Chondrocyte (in vitro differentiated cells): ENCODE measurements at regions not wholly inside any gene's neighbourhood (a gene's known extent, or its start where the extent isn't known, plus 50 kb on each side); places are given as distances from the start of the nearest gene placed in this dataset.

Source experiments
- DNase-seq: peaks from one replicate; pipeline ENCODE4 v3.0.0; 2021; ENCODE audit warnings: mixed read lengths, low spot score
- H3K27ac Mint-ChIP-seq: one replicate; pipeline ENCODE4 v1.8.0; 2021; ENCODE audit warnings: mild to moderate bottlenecking, moderate library complexity, mixed read lengths; ENCODE audit not compliant: unreplicated experiment
- H3K27me3 Mint-ChIP-seq: 2 replicates; pipeline ENCODE4 v1.8.0; 2021; ENCODE audit warnings: low read depth, mixed read lengths
- H3K36me3 Mint-ChIP-seq: 2 replicates; pipeline ENCODE4 v1.8.0; 2021; ENCODE audit warnings: low read depth, mixed read lengths
- H3K4me1 Mint-ChIP-seq: 2 replicates; pipeline ENCODE4 v1.8.0; 2021; ENCODE audit warnings: low read depth, mild to moderate bottlenecking, mixed read lengths
- H3K4me3 Mint-ChIP-seq: one replicate; pipeline ENCODE4 v1.8.0; 2021; ENCODE audit warnings: mild to moderate bottlenecking, moderate library complexity, mixed read lengths; ENCODE audit not compliant: unreplicated experiment
- H3K9me3 Mint-ChIP-seq: 2 replicates; pipeline ENCODE4 v1.8.0; 2021; ENCODE audit warnings: low read depth, mixed read lengths
- CTCF ChIP-seq: fragments of 200-600 bp; sonication (generic); IDR thresholded peaks from 2 replicates; pipeline ENCODE4 v1.5.0; 2021; ENCODE audit warnings: antibody characterized with exemption, mild to moderate bottlenecking, moderate library complexity

GRCh38 chr20:63081351-63081750 is 74.6 kb upstream of the BHLHE23 start:
- no peaks in the 10 kb centered on the region for H3K4me1 Mint-ChIP-seq
- no peak for TF ChIP-seq CTCF
- peak; percentile 65 for DNase-seq
- peaks cover 19% of the 10 kb centered on the region for H3K27me3 Mint-ChIP-seq
- no peak overlapping the region for H3K4me3 Mint-ChIP-seq
- H3K9me3 Mint-ChIP-seq: peaks cover 33% of the 10 kb centered on the region
- no peak overlapping the region for H3K27ac Mint-ChIP-seq
- H3K36me3 Mint-ChIP-seq: peaks cover 3% of the 10 kb centered on the region

- Mint-ChIP-seq H3K4me1 (no peaks in the 10 kb centered on the region), H3K27ac (no peak overlapping the region), H3K9me3 (peaks cover 36% of the 10 kb centered on the region), H3K36me3 (peaks cover 3% of the 10 kb centered on the region), H3K4me3 (no peak overlapping the region), H3K27me3 (peaks cover 16% of the 10 kb centered on the region)
- TF ChIP-seq CTCF: no peak
- DNase-seq: peak; percentile 18
Observed at GRCh38 chr20:63080811-63081210, 74.0 kb upstream of the BHLHE23 start.

GRCh38 chr20:63080411-63080810 is 73.6 kb upstream of the BHLHE23 start:
- no peaks in the 10 kb centered on the region for H3K4me1 Mint-ChIP-seq
- peak; percentile 67 for DNase-seq
- no peak for TF ChIP-seq CTCF
- no peak overlapping the region for H3K4me3 Mint-ChIP-seq
- H3K9me3 Mint-ChIP-seq: peaks cover 38% of the 10 kb centered on the region
- H3K27me3 Mint-ChIP-seq: peaks cover 12% of the 10 kb centered on the region
- no peak overlapping the region for H3K27ac Mint-ChIP-seq
- H3K36me3 Mint-ChIP-seq: peaks cover 3% of the 10 kb centered on the region

- peaks cover 10% of the 10 kb centered on the region for H3K27me3 Mint-ChIP-seq
- no peaks in the 10 kb centered on the region for H3K4me1 Mint-ChIP-seq
- no peak for TF ChIP-seq CTCF
- H3K36me3 Mint-ChIP-seq: peaks cover 3% of the 10 kb centered on the region
- DNase-seq: peak; percentile 32
- no peak overlapping the region for H3K4me3 Mint-ChIP-seq
- H3K9me3 Mint-ChIP-seq: peaks cover 40% of the 10 kb centered on the region
- H3K27ac Mint-ChIP-seq: no peak overlapping the region
Observed at GRCh38 chr20:63079971-63080370, 73.2 kb upstream of the BHLHE23 start.

- peaks cover 40% of the 10 kb centered on the region for H3K9me3 Mint-ChIP-seq
- peaks cover 20% of the 10 kb centered on the region for H3K27me3 Mint-ChIP-seq
- no peak for TF ChIP-seq CTCF
- peaks cover 3% of the 10 kb centered on the region for H3K36me3 Mint-ChIP-seq
- H3K4me1 Mint-ChIP-seq: no peaks in the 10 kb centered on the region
- no peak overlapping the region for H3K27ac Mint-ChIP-seq
- no peak for DNase-seq
- H3K4me3 Mint-ChIP-seq: no peak overlapping the region
Observed at GRCh38 chr20:63077705-63078104, 70.9 kb upstream of the BHLHE23 start.
